Peyer's patch (tissue), 4 donors: ENCODE measurements at regions not wholly inside any gene's neighbourhood (a gene's known extent, or its start where the extent isn't known, plus 50 kb on each side); places are given as distances from the start of the nearest gene placed in this dataset.

Experiments
- POLR2A ChIP-seq, 2 donors: fragments of 450-650 bp; IDR thresholded peaks; one replicate each; pipeline ENCODE4 v1.5.1; 2017; ENCODE audit warnings: antibody characterized with exemption in 2 of 2, mild to moderate bottlenecking in 2 of 2, moderate library complexity in 2 of 2
- TF ChIP-seq, protein P1 (sequence below), 6 experiments: fragments of 450-650 bp in 4 of 6; fragments of 200-600 bp in 2 of 6; sonication (generic) in 1 of 6; IDR thresholded peaks; one replicate each; pipeline ENCODE4 v1.5.1; 2017 to 2019; ENCODE audit warnings: antibody characterized with exemption in 6 of 6, mild to moderate bottlenecking in 3 of 6, moderate library complexity in 1 of 6

DNA sequence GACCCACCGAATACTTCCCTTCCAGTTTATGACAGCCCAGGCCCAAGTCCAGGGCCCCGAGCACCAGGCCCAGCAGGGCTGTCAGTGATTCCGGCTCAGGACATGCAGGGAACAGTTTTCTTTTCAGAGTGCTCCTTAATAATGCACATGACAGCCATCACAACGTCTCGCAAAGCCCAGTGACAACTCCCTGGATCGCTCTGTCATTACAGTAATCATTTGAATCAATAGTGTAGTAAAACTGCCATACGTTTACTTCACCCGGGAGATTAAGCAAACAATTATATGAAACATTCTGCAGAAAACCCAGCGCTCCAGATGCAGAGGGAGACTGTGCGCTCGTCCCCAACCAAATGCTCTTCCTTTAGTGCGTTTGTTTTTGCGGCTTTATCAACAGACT is 162.6 kb upstream of the CDH13 start:
- TF ChIP-seq, protein P1, sequence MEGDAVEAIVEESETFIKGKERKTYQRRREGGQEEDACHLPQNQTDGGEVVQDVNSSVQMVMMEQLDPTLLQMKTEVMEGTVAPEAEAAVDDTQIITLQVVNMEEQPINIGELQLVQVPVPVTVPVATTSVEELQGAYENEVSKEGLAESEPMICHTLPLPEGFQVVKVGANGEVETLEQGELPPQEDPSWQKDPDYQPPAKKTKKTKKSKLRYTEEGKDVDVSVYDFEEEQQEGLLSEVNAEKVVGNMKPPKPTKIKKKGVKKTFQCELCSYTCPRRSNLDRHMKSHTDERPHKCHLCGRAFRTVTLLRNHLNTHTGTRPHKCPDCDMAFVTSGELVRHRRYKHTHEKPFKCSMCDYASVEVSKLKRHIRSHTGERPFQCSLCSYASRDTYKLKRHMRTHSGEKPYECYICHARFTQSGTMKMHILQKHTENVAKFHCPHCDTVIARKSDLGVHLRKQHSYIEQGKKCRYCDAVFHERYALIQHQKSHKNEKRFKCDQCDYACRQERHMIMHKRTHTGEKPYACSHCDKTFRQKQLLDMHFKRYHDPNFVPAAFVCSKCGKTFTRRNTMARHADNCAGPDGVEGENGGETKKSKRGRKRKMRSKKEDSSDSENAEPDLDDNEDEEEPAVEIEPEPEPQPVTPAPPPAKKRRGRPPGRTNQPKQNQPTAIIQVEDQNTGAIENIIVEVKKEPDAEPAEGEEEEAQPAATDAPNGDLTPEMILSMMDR (IDR thresholded peaks at IDR 0.05): no peak
- no peak for TF ChIP-seq POLR2A (IDR thresholded peaks at IDR 0.05)
